Cardiac fibroblast (primary cell): ENCODE measurements at regions not wholly inside any gene's neighbourhood (a gene's known extent, or its start where the extent isn't known, plus 50 kb on each side); places are given as distances from the start of the nearest gene placed in this dataset.
"Not testable (repeated sequence)": the region's sequence is repeated elsewhere in the genome, so short reads cannot be mapped to it uniquely, and the experiment has no call there.

ENCODE experiments used
- DNase-seq, 2 donors: peaks; one replicate each; pipeline versions ENCODE4 v3.0.0 to v3.0.0-alpha.2; 2010; ENCODE audit warnings: low read depth in 2 of 2
- H3K4me3 ChIP-seq, 2 donors: replicated peaks in 1 of 2; 1 replicate in 1 of 2; 2 replicates in 1 of 2; pipeline ENCODE4 v1.5.1; 2011; ENCODE audit warnings: low read depth in 2 of 2, low read length in 2 of 2, mild to moderate bottlenecking in 2 of 2, moderate library complexity in 1 of 2
- CTCF ChIP-seq: IDR thresholded peaks from one replicate; pipeline ENCODE4 v1.5.1; 2011; ENCODE audit warnings: low read depth, mild to moderate bottlenecking, low read length, inconsistent platforms

- TF ChIP-seq CTCF = no peak
- no peak for DNase-seq
- no peak overlapping the region for H3K4me3 ChIP-seq
These were observed 1017.2 kb downstream of the PCDH7 start for GRCh38 chr4:31737419-31737818.

- DNase-seq = no peak
These were observed 1021.2 kb downstream of the PCDH7 start for GRCh38 chr4:31741326-31741725.

GRCh38 chr4:31748382-31748781, 1028.2 kb downstream of the PCDH7 start:
- no peak overlapping the region for H3K4me3 ChIP-seq
- no peak for TF ChIP-seq CTCF
- DNase-seq = no peak

More at GRCh38 chr4:31741326-31741725, 1021.2 kb downstream of the PCDH7 start:
- H3K4me3 ChIP-seq = no peak overlapping the region
- no peak for TF ChIP-seq CTCF

GRCh38 chr4:31750581-31750980, 1030.4 kb downstream of the PCDH7 start:
- not testable (repeated sequence) for H3K4me3 ChIP-seq, DNase-seq

GRCh38 chr4:31755751-31756150, 1035.6 kb downstream of the PCDH7 start:
- no peak for TF ChIP-seq CTCF
- DNase-seq = no peak
- H3K4me3 ChIP-seq = no peak overlapping the region

- DNase-seq = no peak
- H3K4me3 ChIP-seq = no peak overlapping the region
- TF ChIP-seq CTCF = no peak
These were observed 1048.6 kb downstream of the PCDH7 start for GRCh38 chr4:31768756-31769155.

- H3K4me3 ChIP-seq = no peak overlapping the region
- DNase-seq = no peak
- no peak for TF ChIP-seq CTCF
These were observed 1063.1 kb downstream of the PCDH7 start for GRCh38 chr4:31783311-31783710.
